HCT116 (cell line): ENCODE measurements at regions not wholly inside any gene's neighbourhood (a gene's known extent, or its start where the extent isn't known, plus 50 kb on each side); places are given as distances from the start of the nearest gene placed in this dataset.

Experiments
- ATAC-seq: fragments of 200-7000 bp; cut with Tn5 transposase; 2 replicates; pipeline ENCODE4 v1.9.1; 2020; ENCODE audit warnings: mild to moderate bottlenecking, moderate library complexity
- BruUV-seq: library from RNA; stranded (reverse); fragments of 400-500 nt; replicated peaks from 2 replicates; lab custom pipeline; 2021; lab: Mats Ljungman, UMichigan
- CTCF ChIA-PET: fragments of 300-600 bp; sonication (Branson Sonifier 250); formaldehyde crosslinking; loops from one replicate; lab custom pipeline; 2021; ENCODE audit warnings: antibody characterized with exemption; lab: Charles Lee
- POLR2A ChIA-PET: fragments of 300-600, 350-600 bp; sonication (Branson Sonifier 250); formaldehyde crosslinking; loops from one replicate; lab custom pipeline; 2021; ENCODE audit warnings: antibody characterized with exemption; lab: Charles Lee
- RAD21 ChIA-PET, 2 experiments: fragments of 300-600 bp; sonication (Branson Sonifier 250); formaldehyde crosslinking; loops; one replicate each; lab custom pipeline; 2023; ENCODE audit warnings: low total read pairs in 2 of 2; ENCODE audit not compliant: uncharacterized antibody in 2 of 2, unreplicated experiment in 2 of 2, low non-redundant PET in 1 of 2; lab: Charles Lee
- DNase-seq: peaks from one replicate; pipeline ENCODE4 v3.0.0-alpha.2; 2010; ENCODE audit warnings: low read depth, low spot score
- H2AFZ ChIP-seq: fragments of 200-600 bp; shearing (Covaris generic), sonication (generic); 2 replicates; pipeline ENCODE4 v1.6.1; 2017; ENCODE audit warnings: low read depth, mixed run types, mixed read lengths, antibody characterized with exemption, low read length; ENCODE audit not compliant: poor library complexity, severe bottlenecking
- H3K27ac ChIP-seq: 2 replicates; pipeline ENCODE4 v1.5.1; 2012; ENCODE audit warnings: low read depth, low read length
- H3K27me3 ChIP-seq: fragments of 200-600 bp; sonication (generic); 2 replicates; pipeline ENCODE4 v1.6.1; 2016; ENCODE audit warnings: mixed run types, low read length, mixed read lengths; ENCODE audit not compliant: insufficient read depth
- H3K36me3 ChIP-seq, 2 experiments: fragments of 200-500 bp in 1 of 2; fragments of 200-600 bp in 1 of 2; sonication (Bioruptor generic) in 1 of 2; sonication (generic) in 1 of 2; 2 replicates each; pipeline versions ENCODE4 v1.5.1 to v1.6.1; 2014 to 2016; ENCODE audit warnings: low read length in 2 of 2, inconsistent platforms in 1 of 2, mixed read lengths in 1 of 2, mixed run types in 1 of 2; ENCODE audit not compliant: insufficient read depth in 2 of 2, control insufficient read depth in 1 of 2
- H3K4me1 ChIP-seq, 2 experiments: fragments of 200-600 bp in 1 of 2; sonication (generic) in 1 of 2; 2 replicates each; pipeline versions ENCODE4 v1.5.1 to v1.6.1; 2012 to 2017; ENCODE audit warnings: low read length in 2 of 2, inconsistent platforms in 1 of 2, mild to moderate bottlenecking in 1 of 2, mixed read lengths in 1 of 2, mixed run types in 1 of 2, moderate library complexity in 1 of 2; ENCODE audit not compliant: insufficient read depth in 2 of 2, control insufficient read depth in 1 of 2
- H3K4me2 ChIP-seq: fragments of 200-600 bp; sonication (generic); 2 replicates; pipeline ENCODE4 v1.6.1; 2017; ENCODE audit warnings: mixed run types, low read length, mixed read lengths
- H3K4me3 ChIP-seq, 2 experiments: fragments of 200-600 bp in 1 of 2; sonication (generic) in 1 of 2; replicated peaks in 1 of 2; 2 replicates each; pipeline ENCODE4 v1.5.1; 2011 to 2016; ENCODE audit warnings: low read length in 2 of 2, control low read depth in 1 of 2, low read depth in 1 of 2, mild to moderate bottlenecking in 1 of 2, mixed read lengths in 1 of 2, mixed run types in 1 of 2
- H3K79me2 ChIP-seq: fragments of 200-600 bp; sonication (generic); 2 replicates; pipeline ENCODE4 v1.6.1; 2017; ENCODE audit warnings: mild to moderate bottlenecking, mixed run types, low read length, moderate library complexity, mixed read lengths; ENCODE audit not compliant: insufficient read depth
- H3K9ac ChIP-seq: fragments of 200-600 bp; sonication (generic); 2 replicates; pipeline ENCODE4 v1.6.1; 2016; ENCODE audit warnings: low read length, mixed read lengths
- H3K9me2 ChIP-seq: fragments of 200-600 bp; sonication (generic), shearing (Covaris generic); 2 replicates; pipeline ENCODE4 v1.6.1; 2017; ENCODE audit warnings: mixed run types, mild to moderate bottlenecking, moderate library complexity; ENCODE audit not compliant: insufficient read depth
- H3K9me3 ChIP-seq, 2 experiments: fragments of 200-500 bp in 1 of 2; fragments of 200-600 bp in 1 of 2; sonication (Bioruptor generic) in 1 of 2; sonication (generic) in 1 of 2; 2 replicates each; pipeline ENCODE4 v1.6.1; 2014 to 2017; ENCODE audit warnings: low read length in 2 of 2, mixed read lengths in 2 of 2, inconsistent platforms in 1 of 2, low read depth in 1 of 2, mild to moderate bottlenecking in 1 of 2, mixed run types in 1 of 2, moderate library complexity in 1 of 2; ENCODE audit not compliant: control insufficient read depth in 1 of 2, insufficient read depth in 1 of 2
- H4K20me1 ChIP-seq: fragments of 200-600 bp; sonication (generic), shearing (Covaris generic); 2 replicates; pipeline ENCODE4 v1.6.1; 2017; ENCODE audit warnings: mixed run types, mild to moderate bottlenecking, moderate library complexity; ENCODE audit not compliant: insufficient read depth
- ELF1 ChIP-seq: IDR thresholded peaks from 2 replicates; pipeline ENCODE4 v1.6.1; 2012; ENCODE audit warnings: low read depth, borderline replicate concordance
- EZH2phosphoT487 ChIP-seq: fragments of 200-600 bp; IDR thresholded peaks from 2 replicates; pipeline ENCODE4 v1.6.1; 2018; ENCODE audit warnings: antibody characterized with exemption, borderline replicate concordance
- FOSL1 ChIP-seq: IDR thresholded peaks from 2 replicates; pipeline ENCODE4 v1.6.1; 2012; ENCODE audit warnings: low read depth
- JUND ChIP-seq: IDR thresholded peaks from 2 replicates; pipeline ENCODE4 v1.6.1; 2012
- POLR2AphosphoS5 ChIP-seq: IDR thresholded peaks from 2 replicates; pipeline ENCODE4 v1.6.1; 2011; ENCODE audit warnings: mild to moderate bottlenecking, low read depth, low read length, moderate library complexity
- SIN3A ChIP-seq: IDR thresholded peaks from 2 replicates; pipeline ENCODE4 v1.6.1; 2012; ENCODE audit warnings: low read depth
- SRF ChIP-seq: IDR thresholded peaks from 2 replicates; pipeline ENCODE4 v1.6.1; 2012; ENCODE audit warnings: low read depth
- YY1 ChIP-seq: IDR thresholded peaks from 2 replicates; pipeline ENCODE4 v1.6.1; 2011; ENCODE audit warnings: low read length, low read depth, moderate library complexity, mild to moderate bottlenecking; ENCODE audit not compliant: insufficient replicate concordance; ENCODE audit errors: extremely low read depth
- ZFX ChIP-seq: fragments of 450-650 bp; IDR thresholded peaks from 2 replicates; pipeline ENCODE4 v1.6.1; 2017
- intact Hi-C: fragments of 100-400 bp; cut with micrococcal nuclease; formaldehyde crosslinking; loops from 2 replicates; pipeline ENCODE4 v1.10.0; 2022
- TF ChIP-seq, protein P1 (sequence below): IDR thresholded peaks from 2 replicates; pipeline ENCODE4 v1.6.1; 2011; ENCODE audit warnings: mild to moderate bottlenecking, low read length, moderate library complexity; ENCODE audit not compliant: insufficient replicate concordance; ENCODE audit errors: extremely low read depth

- Histone ChIP-seq H3K27me3 (no peaks in the 10 kb centered on the region), H3K4me1 (no peaks in the 10 kb centered on the region), H3K27ac (no peak overlapping the region), H2AFZ (no peak overlapping the region), H4K20me1 (no peaks in the 10 kb centered on the region), H3K9me3 (peaks cover 7 to 23% of the 10 kb centered on the region in 2 experiments; a peak in 2 of 4 replicates), H3K9me2 (no peaks in the 10 kb centered on the region), H3K4me2 (no peak overlapping the region), H3K9ac (no peak overlapping the region), H3K4me3 (no peak overlapping the region), H3K79me2 (no peaks in the 10 kb centered on the region), H3K36me3 (no peaks in the 10 kb centered on the region)
- intact Hi-C loops: no loop called here
- DNase-seq (no peak), ATAC-seq (no peak)
- RAD21 ChIA-PET: no interaction called here
- POLR2A ChIA-PET: no interaction called here
- CTCF ChIA-PET: no interaction called here
- TF ChIP-seq SRF (no peak), ELF1 (no peak), FOSL1 (no peak), SIN3A (no peak), YY1 (no peak), POLR2AphosphoS5 (no peak), JUND (no peak), ZFX (no peak), EZH2phosphoT487 (no peak)
- TF ChIP-seq, protein P1, sequence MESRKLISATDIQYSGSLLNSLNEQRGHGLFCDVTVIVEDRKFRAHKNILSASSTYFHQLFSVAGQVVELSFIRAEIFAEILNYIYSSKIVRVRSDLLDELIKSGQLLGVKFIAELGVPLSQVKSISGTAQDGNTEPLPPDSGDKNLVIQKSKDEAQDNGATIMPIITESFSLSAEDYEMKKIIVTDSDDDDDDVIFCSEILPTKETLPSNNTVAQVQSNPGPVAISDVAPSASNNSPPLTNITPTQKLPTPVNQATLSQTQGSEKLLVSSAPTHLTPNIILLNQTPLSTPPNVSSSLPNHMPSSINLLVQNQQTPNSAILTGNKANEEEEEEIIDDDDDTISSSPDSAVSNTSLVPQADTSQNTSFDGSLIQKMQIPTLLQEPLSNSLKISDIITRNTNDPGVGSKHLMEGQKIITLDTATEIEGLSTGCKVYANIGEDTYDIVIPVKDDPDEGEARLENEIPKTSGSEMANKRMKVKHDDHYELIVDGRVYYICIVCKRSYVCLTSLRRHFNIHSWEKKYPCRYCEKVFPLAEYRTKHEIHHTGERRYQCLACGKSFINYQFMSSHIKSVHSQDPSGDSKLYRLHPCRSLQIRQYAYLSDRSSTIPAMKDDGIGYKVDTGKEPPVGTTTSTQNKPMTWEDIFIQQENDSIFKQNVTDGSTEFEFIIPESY: no peak
- BruUV-seq: no TSS peak
Measured at GRCh38 chr14:86597279-86597678, 1067.3 kb downstream of the FLRT2 start.
